ENCODE measurements at regions not wholly inside any gene's neighbourhood (a gene's known extent, or its start where the extent isn't known, plus 50 kb on each side); places are given as distances from the start of the nearest gene placed in this dataset.
"Not testable (repeated sequence)": the region's sequence is repeated elsewhere in the genome, so short reads cannot be mapped to it uniquely, and the experiment has no call there.

GRCh38 chr18:55721006-55721405 is 133.0 kb upstream of the TCF4 start:
- not testable (repeated sequence) for TF ChIP-seq POLR2A, EP300, CTCF, POLR2AphosphoS5 (IDR thresholded peaks at IDR 0.05)

Data from gastroesophageal sphincter (tissue), 3 donors.